Sigmoid colon (tissue), 6 donors: ENCODE measurements at regions not wholly inside any gene's neighbourhood (a gene's known extent, or its start where the extent isn't known, plus 50 kb on each side); places are given as distances from the start of the nearest gene placed in this dataset.

ENCODE experiments used
- DNase-seq: peaks from one replicate; pipeline ENCODE4 v3.0.0-alpha.2; 2019
- H3K27ac ChIP-seq, 4 donors: fragments of 200-600 bp; sonication (generic); one replicate each; pipeline ENCODE4 v1.5.1; 2016 to 2019; ENCODE audit warnings: mild to moderate bottlenecking in 1 of 4
- H3K27me3 ChIP-seq, 3 donors: fragments of 200-600 bp; sonication (generic); one replicate each; pipeline ENCODE4 v1.5.1; 2019; ENCODE audit warnings: mild to moderate bottlenecking in 1 of 3
- H3K36me3 ChIP-seq, 4 donors: fragments of 200-600 bp; sonication (generic); one replicate each; pipeline ENCODE4 v1.5.1; 2016 to 2019
- H3K4me1 ChIP-seq, 4 donors: fragments of 200-600 bp; sonication (generic); one replicate each; pipeline ENCODE4 v1.5.1; 2017 to 2019
- H3K4me3 ChIP-seq, 4 donors: fragments of 200-600 bp; sonication (generic); one replicate each; pipeline ENCODE4 v1.5.1; 2017 to 2019; ENCODE audit warnings: mild to moderate bottlenecking in 2 of 4, moderate library complexity in 1 of 4
- H3K9me3 ChIP-seq, 4 donors: fragments of 200-600 bp in 3 of 4; sonication (generic) in 3 of 4; one replicate each; pipeline versions ENCODE4 v1.5.1 to v1.6.1; 2013 to 2019
- EP300 ChIP-seq, 4 donors: sonication (generic); formaldehyde crosslinking; IDR thresholded peaks; one replicate each; pipeline ENCODE4 v1.6.1; 2017; ENCODE audit warnings: antibody characterized with exemption in 4 of 4
- POLR2A ChIP-seq, 2 donors: fragments of 450-650 bp; IDR thresholded peaks; one replicate each; pipeline ENCODE4 v1.6.1; 2016; ENCODE audit warnings: antibody characterized with exemption in 2 of 2, mild to moderate bottlenecking in 2 of 2, moderate library complexity in 2 of 2
- POLR2AphosphoS5 ChIP-seq, 4 donors: sonication (generic); formaldehyde crosslinking; IDR thresholded peaks; one replicate each; pipeline ENCODE4 v1.6.1; 2017; ENCODE audit warnings: antibody characterized with exemption in 4 of 4
- WGBS, 2 donors: extraction: QIAGEN DNeasy Blood & Tissue Kit; methylation state at CpG; one replicate each; pipeline ENCODE4 v1.1.7; 2013; 5-methylcytosine and 5-hydroxymethylcytosine counted together
- intact Hi-C: fragments of 100-400 bp; cut with DNase I; formaldehyde crosslinking; loops from one replicate; pipeline ENCODE4 v1.15.1; 2023
- TF ChIP-seq, protein P1 (sequence below), 4 experiments: fragments of 450-650 bp in 3 of 4; fragments of 200-600 bp in 1 of 4; IDR thresholded peaks; one replicate each; pipeline ENCODE4 v1.5.1; 2016 to 2019; ENCODE audit warnings: antibody characterized with exemption in 4 of 4, mild to moderate bottlenecking in 3 of 4, moderate library complexity in 2 of 4
- donor health status: healthy with polysubstance abuse.
- donor health status: healthy.

DNA sequence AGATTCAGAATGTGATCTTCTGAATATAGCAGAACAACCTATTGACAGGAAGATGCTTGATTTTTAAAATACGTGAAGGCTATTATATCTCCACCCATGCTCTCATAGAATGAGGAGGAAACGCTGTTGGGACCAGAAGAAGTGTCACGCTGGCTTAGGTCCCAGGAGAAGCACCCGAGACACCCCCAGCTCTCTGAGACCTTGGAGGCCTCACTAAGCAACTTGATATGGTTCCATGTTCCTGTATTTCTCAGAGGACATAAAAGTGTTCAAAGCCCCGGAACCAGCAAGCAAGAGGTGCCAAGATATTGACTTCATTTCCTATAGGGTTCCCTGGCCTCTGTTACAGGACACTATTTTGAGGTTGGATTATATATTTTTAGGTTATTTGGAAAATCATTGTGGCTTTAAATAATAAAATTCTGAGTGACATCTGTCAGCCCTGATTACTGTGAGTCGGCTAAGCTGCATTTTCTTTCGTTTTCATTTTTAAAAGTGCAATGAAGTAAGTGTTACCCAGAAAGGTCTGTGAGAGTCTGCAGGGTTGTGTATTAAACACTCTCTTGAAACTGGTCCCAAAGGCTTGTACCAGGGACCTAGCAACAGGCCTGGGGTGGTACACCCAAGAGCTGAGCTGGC is 400.0 kb downstream of the SOX9 start:
- TF ChIP-seq POLR2AphosphoS5 (IDR thresholded peaks at IDR 0.05) (no peak), POLR2A (IDR thresholded peaks at IDR 0.05) (no peak), EP300 (IDR thresholded peaks at IDR 0.05) (no peak)
- TF ChIP-seq, protein P1, sequence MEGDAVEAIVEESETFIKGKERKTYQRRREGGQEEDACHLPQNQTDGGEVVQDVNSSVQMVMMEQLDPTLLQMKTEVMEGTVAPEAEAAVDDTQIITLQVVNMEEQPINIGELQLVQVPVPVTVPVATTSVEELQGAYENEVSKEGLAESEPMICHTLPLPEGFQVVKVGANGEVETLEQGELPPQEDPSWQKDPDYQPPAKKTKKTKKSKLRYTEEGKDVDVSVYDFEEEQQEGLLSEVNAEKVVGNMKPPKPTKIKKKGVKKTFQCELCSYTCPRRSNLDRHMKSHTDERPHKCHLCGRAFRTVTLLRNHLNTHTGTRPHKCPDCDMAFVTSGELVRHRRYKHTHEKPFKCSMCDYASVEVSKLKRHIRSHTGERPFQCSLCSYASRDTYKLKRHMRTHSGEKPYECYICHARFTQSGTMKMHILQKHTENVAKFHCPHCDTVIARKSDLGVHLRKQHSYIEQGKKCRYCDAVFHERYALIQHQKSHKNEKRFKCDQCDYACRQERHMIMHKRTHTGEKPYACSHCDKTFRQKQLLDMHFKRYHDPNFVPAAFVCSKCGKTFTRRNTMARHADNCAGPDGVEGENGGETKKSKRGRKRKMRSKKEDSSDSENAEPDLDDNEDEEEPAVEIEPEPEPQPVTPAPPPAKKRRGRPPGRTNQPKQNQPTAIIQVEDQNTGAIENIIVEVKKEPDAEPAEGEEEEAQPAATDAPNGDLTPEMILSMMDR (IDR thresholded peaks at IDR 0.05), result no peak
- intact Hi-C loops, result no loop called here
- Histone ChIP-seq H3K9me3 (no peaks in the 10 kb centered on the region), H3K36me3 (no peaks in the 10 kb centered on the region), H3K27me3 (no peaks in the 10 kb centered on the region), H3K4me3 (no peak overlapping the region), H3K4me1 (no peaks in the 10 kb centered on the region), H3K27ac (no peak overlapping the region)
- 25 to 70% methylated on average over 7 of the region's 7 CpGs for WGBS, 2 donors
- no peak for DNase-seq

DNA sequence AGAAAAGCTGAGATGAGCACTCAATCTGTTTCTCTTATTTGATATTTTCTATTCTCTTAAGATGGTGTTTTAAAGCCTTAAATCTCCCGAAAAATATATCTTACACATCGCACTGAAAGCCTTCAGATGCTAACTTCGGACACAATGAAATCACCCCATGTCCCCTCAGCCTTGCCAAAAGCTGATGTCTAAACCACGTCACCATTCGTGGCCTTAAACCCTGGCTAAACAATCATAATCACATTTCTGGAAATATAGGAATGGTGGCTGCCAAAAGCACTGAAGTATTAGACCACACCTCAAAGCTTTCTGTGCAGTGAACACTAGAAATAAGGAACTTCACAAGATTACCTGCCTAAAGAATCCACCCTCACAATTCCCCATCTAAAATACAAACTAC is 402.7 kb downstream of the SOX9 start:
- H3K27ac ChIP-seq, result no peak overlapping the region
- WGBS, 2 donors, result 30 to 74% methylated on average over 5 of the region's 5 CpGs
- intact Hi-C loops, result no loop called here

DNA sequence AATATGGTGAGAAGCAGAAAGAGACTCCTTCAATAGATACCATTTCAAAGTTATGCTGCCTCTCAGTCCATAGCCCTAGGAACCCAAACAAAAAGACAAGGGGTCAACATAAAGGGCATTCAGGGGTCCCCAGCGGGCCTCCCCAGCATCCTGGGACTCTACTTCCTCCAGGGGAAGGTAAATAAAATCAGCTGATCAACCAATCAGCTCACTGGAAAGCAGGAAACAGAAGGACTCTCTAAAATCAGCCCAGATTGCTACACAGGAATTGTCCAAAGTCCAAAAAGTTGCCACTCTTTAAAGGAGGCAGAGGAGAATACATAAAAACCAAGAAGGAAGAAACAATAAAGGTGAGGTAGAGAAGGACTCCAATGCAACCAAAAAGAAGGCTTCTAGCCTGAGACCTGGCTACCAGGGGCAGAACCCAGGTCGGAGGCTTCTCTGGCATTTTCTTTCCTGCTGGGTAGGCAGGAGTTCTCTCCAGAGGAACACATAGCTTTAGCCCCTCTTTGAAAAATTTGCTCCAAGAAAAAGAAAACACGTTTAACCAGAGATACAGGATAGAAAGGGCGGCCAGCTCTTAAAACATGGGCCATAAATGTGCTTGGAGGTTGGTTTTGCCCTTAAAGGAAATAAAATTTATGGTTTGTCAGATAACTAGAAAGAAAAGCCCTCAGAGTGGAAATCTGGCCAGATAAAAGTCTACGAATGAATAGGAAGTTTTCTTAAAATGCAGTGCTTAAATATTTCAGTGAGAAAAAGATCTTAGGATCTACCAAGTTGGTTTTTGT is 404.6 kb downstream of the SOX9 start:
- no peaks in the 10 kb centered on the region for H3K27me3 ChIP-seq
- H3K4me3 ChIP-seq, result no peak overlapping the region
- WGBS, 2 donors, result 9 to 24% methylated on average over 5 of the region's 5 CpGs
- no peak overlapping the region for H3K27ac ChIP-seq
- H3K36me3 ChIP-seq, result no peaks in the 10 kb centered on the region
- H3K4me1 ChIP-seq, result no peaks in the 10 kb centered on the region
- intact Hi-C loops, result no loop called here
- TF ChIP-seq EP300 (IDR thresholded peaks at IDR 0.05), result no peak
- TF ChIP-seq, protein P1 (IDR thresholded peaks at IDR 0.05), result no peak
- TF ChIP-seq POLR2A (IDR thresholded peaks at IDR 0.05), result no peak
- no peaks in the 10 kb centered on the region for H3K9me3 ChIP-seq
- DNase-seq, result no peak

More for the DNA sequence above, 402.7 kb downstream of the SOX9 start:
- Histone ChIP-seq H3K4me3 (no peak overlapping the region), H3K9me3 (no peaks in the 10 kb centered on the region), H3K4me1 (no peaks in the 10 kb centered on the region), H3K36me3 (no peaks in the 10 kb centered on the region), H3K27me3 (no peaks in the 10 kb centered on the region)
- TF ChIP-seq, protein P1 (IDR thresholded peaks at IDR 0.05), result no peak
- TF ChIP-seq POLR2AphosphoS5 (IDR thresholded peaks at IDR 0.05) (no peak), EP300 (IDR thresholded peaks at IDR 0.05) (no peak), POLR2A (IDR thresholded peaks at IDR 0.05) (no peak)
- no peak for DNase-seq

DNA sequence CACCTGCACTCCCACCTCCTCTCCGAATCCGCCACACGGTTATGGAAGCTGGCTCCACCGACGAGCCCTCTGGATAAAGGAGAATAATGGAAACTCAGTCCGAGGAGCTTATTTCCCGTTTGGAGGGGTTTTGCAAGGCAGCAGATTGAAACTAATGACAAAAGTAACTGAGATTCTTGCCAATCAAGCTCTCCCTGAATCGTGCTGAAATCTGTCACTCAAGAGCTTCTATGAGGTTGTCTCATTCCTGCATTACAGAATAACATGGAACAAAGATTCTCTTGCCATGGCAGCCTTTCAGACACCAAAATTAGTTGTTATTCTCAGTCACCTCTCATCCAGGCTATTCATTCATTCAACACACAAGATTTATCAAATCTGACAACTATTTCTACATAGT is 405.9 kb downstream of the SOX9 start:
- 65 to 76% methylated on average over 8 of the region's 8 CpGs for WGBS, 2 donors
- H3K9me3 ChIP-seq, result no peaks in the 10 kb centered on the region
- no peaks in the 10 kb centered on the region for H3K27me3 ChIP-seq
- TF ChIP-seq POLR2AphosphoS5 (IDR thresholded peaks at IDR 0.05) (no peak), POLR2A (IDR thresholded peaks at IDR 0.05) (no peak), EP300 (IDR thresholded peaks at IDR 0.05) (no peak)
- TF ChIP-seq, protein P1 (IDR thresholded peaks at IDR 0.05), result no peak
- DNase-seq, result no peak
- H3K36me3 ChIP-seq, result no peaks in the 10 kb centered on the region
- no peaks in the 10 kb centered on the region for H3K4me1 ChIP-seq
- no peak overlapping the region for H3K4me3 ChIP-seq
- H3K27ac ChIP-seq, result no peak overlapping the region
- intact Hi-C loops, result no loop called here
